Stimulated activated CD4-positive, alpha-beta T cell treated with anti-CD3 and anti-CD28 coated beads, Interleukin-15, amount 100 ng/mL, for 24 hours (primary cell): ENCODE measurements at regions not wholly inside any gene's neighbourhood (a gene's known extent, or its start where the extent isn't known, plus 50 kb on each side); places are given as distances from the start of the nearest gene placed in this dataset.
"Not testable (repeated sequence)": the region's sequence is repeated elsewhere in the genome, so short reads cannot be mapped to it uniquely, and the experiment has no call there.

ENCODE experiments used
- DNase-seq: peaks from one replicate; pipeline ENCODE4 v3.0.0-alpha.2; 2020

DNA sequence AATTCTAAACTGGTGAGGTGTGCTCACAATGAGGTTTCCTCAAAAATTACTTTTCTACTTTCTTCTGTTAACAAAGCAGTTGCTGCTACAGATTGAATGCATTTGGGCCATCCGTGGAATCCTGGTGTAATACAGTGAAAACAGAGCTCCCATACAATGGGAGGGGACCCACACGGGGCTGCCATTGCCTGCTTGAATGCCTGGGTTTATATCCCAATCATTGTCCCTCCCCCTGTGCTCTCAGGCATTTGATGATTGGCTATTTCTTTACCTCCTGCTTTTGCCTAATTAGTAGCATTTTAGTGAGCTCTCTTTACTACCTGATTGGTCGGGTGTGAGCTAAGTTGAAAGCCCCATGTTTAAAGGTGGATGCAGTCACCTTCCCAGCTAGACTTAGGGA, 52.9 kb upstream of the CSF1 start:
- DNase-seq = not testable (repeated sequence)

DNA sequence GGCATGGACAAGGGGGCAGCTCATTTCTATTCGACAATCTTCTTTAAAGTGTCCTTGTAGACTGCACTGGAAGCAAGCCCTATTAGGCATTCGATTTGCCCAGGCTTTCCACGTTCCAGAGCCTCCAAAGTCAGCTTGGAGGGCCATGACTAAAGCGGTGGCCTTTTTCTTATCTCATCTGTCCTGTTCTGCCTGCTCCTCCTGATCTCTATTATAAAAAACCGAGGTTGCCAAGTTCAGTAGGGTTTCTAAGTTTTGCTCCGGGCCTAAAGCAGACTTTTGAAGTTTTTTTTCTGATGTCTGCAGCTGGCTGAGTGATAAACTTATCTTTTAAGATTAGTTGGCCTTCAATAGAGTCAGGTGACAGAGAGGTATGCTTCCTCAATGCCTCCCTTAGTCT, 54.7 kb upstream of the CSF1 start:
- not testable (repeated sequence) for DNase-seq

DNA sequence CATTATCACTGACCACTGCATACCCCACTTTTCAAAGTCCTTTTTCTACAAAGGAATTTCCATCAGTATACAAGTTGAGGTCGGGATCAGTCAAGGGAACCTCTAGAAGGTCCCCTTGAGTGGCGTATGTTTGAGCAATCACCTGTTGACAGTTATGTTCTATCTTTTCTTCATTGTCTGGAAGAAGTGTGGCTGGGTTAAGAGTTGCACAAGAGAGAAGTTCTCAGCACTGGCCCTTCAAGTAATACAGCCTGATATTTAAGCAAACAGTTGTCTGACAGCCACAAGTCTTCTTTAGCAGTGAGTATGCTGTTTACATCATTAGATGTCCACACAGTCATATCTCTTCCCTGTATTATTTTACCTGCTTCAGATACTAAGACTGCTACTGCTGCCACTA, 56.7 kb upstream of the CSF1 start:
- DNase-seq = not testable (repeated sequence)

DNA sequence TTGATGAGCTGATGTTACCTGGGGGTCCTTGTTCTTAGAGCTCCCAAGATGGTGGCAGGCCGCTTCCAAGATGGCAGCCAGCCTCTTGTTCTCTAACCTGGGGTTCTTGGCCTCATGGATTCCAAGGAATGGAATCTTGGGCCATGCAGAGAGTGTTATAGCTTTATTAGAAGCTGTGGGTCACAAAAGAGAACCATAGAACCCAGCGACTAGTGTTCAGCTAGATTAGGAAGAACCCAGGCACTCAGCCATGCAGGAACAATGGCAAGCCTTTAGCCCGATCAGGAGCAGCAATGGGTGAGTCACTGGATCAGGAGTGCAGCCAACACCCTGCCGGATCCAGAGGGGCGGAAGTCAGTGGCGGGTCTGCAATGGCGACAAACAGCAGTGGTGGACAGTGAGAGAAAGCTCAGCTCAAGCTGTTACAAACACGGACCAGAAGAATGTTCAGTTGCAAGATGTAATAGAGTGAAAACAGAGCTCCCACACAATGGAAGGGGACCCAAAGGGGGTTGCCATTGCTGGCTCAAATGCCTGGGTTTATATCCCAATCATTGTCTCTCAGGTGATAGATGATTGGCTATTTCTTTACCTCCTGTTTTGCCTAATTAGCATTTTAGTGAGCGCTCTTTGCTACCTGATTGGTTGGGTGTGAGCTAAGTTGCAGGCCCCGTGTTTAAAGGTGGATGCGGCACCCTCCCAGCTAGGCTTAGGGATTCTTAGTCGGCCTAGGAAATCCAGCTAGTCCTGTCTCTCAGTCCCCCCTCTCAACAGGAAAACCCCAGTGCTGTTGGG, 58.2 kb upstream of the CSF1 start:
- DNase-seq = not testable (repeated sequence)

DNA sequence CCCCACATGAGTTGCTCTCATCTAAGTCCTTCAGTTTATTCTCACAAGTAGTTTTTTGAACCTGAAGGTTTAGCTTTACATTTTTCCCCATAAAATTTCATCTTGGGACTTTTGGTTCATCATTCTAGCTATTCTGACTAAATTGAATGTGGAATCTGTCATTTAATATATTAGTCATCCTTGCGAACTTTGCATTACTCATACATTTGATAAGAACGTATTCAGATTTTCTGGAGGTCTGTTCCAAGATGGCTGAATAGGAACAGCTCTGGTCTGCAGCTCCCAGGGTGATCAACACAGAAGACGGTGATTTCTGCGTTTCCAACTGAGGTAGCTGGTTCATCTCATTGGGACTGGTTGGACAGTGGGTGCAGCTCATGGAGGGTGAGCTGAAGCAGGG, 59.8 kb upstream of the CSF1 start:
- no peak for DNase-seq

DNA sequence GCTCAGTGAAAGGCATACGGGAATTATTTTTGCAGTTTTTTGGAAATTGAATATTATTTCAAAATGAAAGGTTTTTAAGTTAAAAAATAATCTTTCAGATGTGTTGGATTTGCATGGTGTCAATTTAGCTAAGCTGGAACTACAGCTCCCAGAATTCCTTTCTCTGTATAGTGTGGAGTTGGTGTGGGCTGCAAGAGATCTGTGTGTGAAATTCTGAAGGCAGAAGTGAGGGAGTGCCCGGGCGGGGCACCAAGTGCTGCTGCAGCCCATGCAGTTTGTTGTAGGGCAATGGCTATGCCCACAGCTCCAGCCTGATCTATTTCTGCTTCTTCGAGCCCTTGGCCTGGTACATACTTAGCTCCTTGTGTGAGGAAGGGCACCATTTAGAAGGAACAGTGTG, 60.5 kb upstream of the CSF1 start:
- DNase-seq = no peak

DNA sequence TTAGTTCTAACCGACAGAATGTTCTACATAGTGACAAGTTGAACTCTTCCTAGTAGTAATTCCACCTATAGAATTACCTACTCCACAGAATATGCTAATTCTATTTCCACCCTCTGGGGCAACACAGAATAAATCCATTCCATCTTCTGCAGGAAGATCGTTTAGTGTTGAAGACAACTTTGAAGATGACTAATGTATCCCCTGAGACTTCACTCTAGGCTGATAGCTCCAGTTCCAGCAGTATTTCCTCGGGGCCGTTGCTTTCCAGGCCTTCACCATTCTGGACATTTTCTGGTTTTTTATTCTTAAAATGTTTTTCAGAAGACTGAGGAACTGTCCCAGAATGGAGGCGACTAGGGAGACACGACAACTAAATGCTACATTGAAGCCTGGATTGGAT, 61.0 kb upstream of the CSF1 start:
- DNase-seq = no peak

DNA sequence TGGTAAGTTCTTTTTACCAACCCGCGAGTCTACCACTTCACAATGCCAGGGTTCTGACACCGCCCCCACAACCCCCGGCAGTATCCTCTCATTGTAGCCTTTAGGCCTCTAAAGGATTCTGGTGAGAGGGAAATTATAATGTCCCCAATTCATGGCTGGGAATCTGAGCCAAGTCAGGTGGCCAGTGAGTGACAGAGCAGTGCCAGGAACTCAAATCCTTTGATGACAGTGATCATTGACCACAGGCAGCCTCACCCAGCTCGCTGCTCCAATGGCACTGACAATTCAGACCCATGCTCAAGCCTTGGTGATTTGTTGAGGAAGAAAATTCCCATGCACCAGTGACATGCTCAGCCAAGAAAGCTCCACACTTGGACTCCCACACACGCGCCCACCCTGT, 63.4 kb upstream of the CSF1 start:
- DNase-seq = no peak

DNA sequence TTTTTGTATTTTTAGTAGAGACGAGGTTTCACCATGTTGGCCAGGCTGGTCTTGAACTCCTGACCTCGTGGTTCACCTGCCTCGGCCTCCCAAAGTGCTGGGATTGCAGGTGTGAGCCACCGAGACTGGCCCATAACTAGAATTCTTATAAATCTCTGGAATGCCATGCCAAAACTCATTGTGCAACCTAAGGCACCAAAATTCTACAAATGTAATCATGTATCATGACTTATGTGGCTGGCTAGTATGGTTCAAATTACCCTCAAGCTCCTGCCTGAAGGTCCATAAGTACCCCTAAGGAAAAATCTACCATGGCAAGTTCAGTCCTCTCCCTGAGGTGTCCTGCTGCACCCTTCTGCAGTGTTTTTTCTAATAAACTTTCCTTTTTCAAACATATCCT, 63.8 kb upstream of the CSF1 start:
- no peak for DNase-seq

- DNase-seq = no peak
These were observed 64.5 kb upstream of the CSF1 start for GRCh38 chr1:109846162-109846561.

GRCh38 chr1:109845658-109846057, 65.0 kb upstream of the CSF1 start:
- no peak for DNase-seq

GRCh38 chr1:109844609-109845008, 66.0 kb upstream of the CSF1 start:
- DNase-seq = no peak

DNA sequence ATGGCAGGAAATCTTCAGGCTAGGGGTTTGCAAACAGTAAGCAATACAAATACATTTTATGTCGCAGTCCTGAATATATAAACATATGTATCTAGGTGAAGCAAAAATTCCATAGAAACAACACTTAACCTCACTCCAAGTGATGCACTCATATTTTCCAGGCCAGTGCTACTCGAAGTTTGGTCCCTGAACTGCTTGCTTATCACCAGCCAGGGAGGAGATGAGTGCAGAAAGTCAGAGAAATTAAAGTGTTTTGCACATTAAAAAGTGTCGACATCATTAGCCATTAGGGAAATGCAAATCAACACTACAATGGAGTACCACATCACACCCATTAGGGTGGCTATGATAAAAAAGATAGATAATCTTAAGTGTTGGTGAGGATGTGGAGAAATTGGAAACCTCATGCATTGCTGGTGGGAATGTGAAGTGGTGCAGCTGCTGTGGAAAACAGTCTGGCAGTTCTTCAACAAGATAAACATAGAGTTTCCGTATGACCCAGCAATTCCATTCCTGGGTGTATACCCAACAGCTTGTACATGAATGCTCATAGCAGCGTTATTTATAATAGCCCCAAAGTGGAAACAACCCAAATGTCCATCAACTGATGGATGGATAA, 70.5 kb upstream of the CSF1 start:
- DNase-seq = no peak

GRCh38 chr1:109839276-109839675, 71.4 kb upstream of the CSF1 start:
- DNase-seq = not testable (repeated sequence)

DNA sequence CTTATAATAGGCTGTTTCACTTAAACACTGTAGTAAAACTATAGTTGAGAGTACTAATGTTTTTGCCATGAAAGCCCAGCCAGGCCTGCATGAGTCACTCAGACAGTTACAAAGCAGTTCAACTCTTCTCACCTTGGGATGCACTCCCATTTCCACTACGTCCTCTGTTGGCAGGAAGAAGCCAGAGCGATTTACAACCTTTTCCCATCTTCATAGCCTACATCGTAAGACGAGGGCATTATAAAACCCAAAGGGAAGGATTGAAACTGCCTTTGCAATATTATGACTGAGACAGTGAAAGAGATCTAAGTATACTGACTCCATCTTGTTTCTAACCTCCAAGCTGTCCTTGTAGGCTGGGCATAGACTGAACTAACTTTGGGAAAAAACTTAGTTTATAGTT, 71.8 kb upstream of the CSF1 start:
- no peak for DNase-seq

GRCh38 chr1:109837852-109838570, 72.6 kb upstream of the CSF1 start:
- DNase-seq = no peak

DNA sequence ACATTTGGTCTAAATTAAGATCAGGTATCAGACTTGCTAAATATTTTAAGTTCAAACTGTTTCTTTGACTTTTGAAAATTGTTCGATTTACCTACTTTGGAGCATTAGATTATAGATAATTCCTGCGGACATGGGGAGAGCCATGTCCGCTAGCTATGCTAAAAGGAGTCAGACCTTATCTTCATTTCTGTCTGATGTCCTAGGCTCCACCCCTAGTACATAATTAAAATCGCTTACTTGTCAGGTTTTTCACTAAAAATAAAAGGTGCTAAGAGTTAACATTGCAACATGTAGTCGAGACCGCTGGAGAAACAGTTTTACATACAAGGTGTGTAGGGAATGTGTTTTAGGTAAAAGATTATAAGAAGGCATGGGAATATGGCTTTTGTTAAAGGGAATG, 71.9 kb upstream of the EPS8L3 start:
- not testable (repeated sequence) for DNase-seq

DNA sequence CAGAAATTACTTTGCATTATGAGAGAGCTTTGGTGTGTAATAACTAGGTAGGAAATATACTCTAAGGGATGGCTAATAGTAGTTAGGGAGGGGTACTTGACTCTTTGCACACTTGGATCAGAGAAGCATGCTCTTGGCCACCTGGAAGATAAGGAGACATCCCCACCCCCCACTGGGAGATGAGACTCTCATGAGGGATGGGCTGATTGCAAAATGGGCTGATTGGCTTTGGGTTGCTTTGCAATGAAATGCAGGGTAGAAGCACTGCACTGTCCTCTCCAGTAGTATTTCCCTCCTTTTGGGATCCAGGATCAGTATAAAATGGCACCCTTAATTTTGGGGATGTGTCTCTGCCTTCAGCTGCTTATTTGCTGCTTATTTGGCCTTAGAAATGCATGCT, 71.2 kb upstream of the EPS8L3 start:
- no peak for DNase-seq

DNA sequence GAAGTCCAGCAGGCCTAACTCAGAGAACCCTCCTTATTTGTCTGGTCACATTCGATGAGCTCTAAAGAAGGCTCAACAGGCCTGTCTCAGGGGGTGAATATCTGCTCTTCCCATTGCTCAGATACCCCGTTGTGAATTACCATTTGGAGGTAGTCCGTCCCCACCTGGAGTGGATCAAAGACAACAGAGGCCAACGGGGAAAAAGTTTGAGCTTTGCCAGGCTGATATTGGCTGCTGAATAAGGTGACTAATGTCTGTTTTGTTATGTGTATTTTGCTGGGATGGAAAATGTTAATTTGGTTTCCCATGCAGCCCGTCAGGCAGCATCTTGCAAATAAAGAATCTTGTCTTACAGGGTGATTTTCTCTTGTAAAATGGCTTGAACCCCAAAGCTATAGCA, 69.2 kb upstream of the EPS8L3 start:
- no peak for DNase-seq

DNA sequence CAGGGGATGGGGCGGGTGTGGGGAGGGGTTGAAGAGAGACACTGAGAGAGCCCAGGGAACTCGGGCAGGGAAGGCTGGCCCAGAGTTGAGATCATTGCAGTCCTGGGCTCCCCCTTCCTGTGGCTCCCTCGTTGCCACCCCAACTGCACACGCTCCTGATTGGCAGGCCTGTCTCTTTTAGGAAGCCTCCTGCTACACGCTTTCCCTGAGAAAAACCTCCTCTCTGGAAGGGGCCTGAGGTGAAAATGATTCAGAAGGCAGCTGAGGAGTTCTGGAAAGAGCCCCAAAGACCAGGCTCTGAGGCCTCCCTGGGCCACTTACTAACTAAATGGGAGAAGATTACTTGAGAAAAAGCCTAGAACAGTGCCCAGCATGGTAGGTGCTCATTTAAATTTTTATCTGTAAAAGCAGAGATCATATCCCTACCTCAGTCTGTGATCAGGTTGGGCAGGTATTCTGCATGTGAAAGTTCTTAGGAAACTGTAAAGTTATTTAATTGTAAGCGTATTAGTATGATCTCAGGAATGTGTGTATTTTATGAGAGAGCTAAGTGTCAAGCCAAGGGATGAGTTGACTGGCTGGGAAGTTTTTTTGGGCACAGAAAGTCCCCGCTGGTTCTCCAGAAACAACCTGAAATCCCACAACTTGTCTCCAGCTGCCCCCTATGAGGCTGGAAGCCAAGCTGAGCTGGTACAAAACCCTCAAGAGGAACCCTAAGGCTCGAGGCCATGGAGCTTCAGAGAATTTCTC, 65.2 kb upstream of the EPS8L3 start:
- DNase-seq = no peak

DNA sequence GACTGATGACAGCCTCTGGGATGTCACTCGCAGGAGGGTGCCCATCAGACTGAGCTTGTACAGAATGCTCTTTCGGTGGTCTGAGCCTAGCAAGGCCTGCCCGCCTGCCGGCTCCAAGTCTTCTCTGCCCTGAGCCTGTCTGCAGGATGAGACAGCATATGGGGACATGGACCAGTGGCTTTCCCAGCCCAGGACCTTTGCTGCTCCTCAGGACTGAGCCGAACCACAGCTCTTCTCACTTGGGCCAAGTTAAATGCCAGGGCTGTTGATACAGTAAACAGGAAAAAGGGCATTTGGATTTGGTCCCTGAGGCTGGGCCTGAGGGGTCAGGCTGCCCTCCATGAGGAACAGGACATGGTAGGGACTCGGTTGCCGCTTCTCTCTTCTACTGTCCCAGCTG, 64.3 kb upstream of the EPS8L3 start:
- DNase-seq = no peak

GRCh38 chr1:109827466-109827865, 63.7 kb upstream of the EPS8L3 start:
- DNase-seq = no peak

DNA sequence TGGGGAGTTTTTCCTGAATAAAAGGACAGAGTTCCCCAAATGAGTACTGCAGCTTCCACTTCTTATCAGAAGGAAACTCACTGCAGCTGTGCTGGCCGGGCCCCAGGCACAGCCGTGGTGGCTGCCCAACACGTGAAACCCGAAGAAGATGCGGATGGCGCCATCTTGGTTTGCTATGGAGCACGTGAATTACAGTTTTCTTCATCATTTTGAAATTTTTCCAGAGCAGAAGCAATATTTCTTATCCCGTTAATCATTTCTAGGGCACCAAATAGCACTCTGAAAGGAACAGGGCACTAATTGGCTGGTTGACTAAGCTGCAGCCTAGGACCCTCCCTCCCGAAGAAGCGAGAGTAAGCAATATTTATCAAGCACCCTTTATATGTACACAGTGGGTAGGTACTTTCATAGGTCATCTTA, 63.2 kb upstream of the EPS8L3 start:
- no peak for DNase-seq
